GM19395 (cell line): ENCODE measurements at regions not wholly inside any gene's neighbourhood (a gene's known extent, or its start where the extent isn't known, plus 50 kb on each side); places are given as distances from the start of the nearest gene placed in this dataset.
"Not testable (repeated sequence)": the region's sequence is repeated elsewhere in the genome, so short reads cannot be mapped to it uniquely, and the experiment has no call there.

Experiments
- ATAC-seq: cut with Tn5 transposase; IDR thresholded peaks from one replicate; pipeline ENCODE4 v1.9.1; 2021; ENCODE audit warnings: mild to moderate bottlenecking, moderate library complexity; ENCODE audit not compliant: unreplicated experiment

DNA sequence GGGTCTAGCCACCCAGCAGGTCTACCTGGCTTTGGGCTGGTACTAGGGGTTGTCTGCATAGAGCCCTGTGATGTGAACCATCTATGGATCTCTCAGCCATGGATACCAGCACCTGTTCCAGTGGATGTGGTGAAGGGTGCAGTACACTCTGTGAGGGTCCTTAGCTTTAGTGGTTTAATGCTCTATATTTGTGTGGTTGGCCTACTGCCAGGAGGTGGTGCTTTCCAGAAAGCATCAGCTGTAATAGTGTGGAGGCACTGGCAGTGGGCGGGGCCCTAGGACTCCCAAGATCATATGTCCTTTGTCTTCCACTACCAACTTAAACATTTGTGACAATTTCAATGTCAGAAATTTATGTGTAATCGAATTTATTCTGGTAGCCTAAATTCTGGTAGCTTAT is 1065.1 kb downstream of the RPIA start:
- not testable (repeated sequence) for ATAC-seq

DNA sequence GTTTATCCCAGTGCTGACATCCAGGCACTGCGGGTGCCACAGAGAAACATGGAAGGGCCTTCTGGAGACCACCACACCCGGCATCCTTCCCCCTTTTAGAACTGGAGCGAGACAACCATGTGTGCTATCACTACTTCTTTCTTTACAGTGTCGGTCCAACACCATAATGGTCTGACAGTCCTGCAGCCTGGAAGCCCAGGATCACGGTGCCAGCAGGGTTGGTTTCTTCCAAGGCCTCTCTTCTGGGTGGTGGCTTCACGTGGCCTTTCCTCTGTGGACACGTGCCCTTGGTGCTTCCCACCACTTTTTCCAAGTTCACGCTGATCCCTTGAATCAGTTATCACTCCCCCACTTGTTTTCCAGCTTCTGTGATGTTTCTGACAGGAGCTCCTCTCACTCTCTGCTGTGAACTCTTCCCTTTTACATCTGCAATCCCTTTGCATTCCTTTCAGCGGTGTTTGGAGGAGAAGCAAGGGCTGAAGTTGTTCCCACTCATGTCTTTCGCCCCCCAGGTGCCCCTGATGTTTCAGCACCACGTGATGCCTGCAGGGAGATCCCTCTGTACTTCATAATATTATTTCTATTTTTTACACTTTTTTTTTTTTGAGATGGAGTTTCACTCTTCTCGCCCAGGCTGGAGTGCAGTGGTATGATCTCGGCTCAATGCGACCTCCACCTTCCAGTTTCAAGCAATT is 1067.0 kb downstream of the RPIA start:
- ATAC-seq = not testable (repeated sequence)

DNA sequence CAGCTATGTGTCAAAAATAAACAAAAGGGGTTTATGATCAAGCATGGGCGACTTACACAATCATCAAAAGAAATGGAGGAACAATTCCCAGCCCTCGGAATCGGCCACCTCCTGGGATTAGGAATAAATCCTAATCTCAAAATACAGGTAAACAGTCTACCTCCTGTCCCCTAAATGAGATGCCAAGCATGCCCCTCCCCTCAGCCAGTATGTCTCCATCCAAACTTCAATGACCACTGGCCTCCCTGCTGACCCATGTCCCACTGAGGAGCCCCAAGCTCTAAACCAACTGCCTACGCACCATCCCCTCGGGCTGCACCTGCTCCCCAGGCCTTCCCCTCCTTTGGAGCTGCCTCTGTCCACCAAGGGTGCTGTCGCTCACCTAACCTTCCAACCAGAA is 1069.3 kb downstream of the RPIA start:
- not testable (repeated sequence) for ATAC-seq

GRCh38 chr2:89761171-89761570 is 1069.7 kb downstream of the RPIA start:
- not testable (repeated sequence) for ATAC-seq

GRCh38 chr2:89761863-89762262 is 1070.4 kb downstream of the RPIA start:
- not testable (repeated sequence) for ATAC-seq

GRCh38 chr2:89762461-89763253 is 1071.2 kb downstream of the RPIA start:
- not testable (repeated sequence) for ATAC-seq

DNA sequence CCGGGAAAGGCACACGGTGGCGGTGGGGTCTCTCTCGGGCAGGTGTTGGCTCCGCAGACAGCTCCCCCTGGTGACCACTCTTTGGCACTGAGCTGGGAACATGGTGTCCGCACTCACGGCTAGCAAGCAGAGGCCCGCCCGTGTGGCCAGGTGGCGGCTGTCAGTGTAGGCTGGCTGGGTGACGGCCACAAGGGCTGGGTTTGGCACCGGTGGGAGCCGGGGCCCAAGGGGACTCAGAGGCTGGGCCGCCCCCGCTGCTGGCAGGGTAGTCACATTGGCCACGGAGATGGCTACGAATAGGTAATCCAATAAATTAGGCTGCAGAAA is 1071.7 kb downstream of the RPIA start:
- ATAC-seq = no peak

- ATAC-seq = no peak
Measured at GRCh38 chr2:89763581-89764485, 1072.4 kb downstream of the RPIA start.

DNA sequence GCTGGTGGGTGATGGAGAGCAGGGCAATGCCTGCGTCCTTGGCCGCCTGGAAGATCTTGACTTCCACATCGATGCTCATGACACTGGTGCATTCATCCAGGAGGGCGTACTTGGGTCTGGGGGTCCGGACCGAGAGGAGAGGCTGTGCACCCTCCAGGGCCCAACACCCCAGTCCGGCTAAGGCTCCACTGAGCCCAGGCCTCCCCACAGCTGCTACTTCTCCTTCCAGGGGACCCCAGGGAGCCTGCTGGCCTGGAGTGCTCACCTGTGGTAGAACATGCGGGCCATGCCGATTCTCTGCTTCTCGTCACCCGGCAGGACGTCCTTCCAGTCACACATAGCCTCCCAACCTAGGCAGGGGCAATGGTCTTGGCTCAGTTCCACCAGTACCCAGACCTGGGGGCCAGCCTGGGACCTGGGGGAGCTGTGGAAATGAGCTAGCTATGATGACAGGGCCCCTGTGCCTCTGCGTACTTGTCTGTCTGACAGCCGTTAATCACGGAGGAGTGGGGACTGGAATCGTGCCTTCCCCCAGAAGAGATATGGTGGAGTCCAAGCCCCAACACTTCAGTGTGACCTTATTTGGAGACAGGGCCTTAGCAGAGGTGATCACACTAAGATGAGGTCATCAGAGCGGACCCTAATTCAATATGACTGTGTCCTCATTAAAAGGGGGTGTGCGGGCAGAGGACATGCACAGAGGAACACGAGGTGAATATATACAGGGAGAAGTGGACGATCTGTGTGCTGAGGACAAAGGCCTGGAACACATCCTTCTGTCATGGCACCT is 1073.3 kb downstream of the RPIA start:
- not testable (repeated sequence) for ATAC-seq

DNA sequence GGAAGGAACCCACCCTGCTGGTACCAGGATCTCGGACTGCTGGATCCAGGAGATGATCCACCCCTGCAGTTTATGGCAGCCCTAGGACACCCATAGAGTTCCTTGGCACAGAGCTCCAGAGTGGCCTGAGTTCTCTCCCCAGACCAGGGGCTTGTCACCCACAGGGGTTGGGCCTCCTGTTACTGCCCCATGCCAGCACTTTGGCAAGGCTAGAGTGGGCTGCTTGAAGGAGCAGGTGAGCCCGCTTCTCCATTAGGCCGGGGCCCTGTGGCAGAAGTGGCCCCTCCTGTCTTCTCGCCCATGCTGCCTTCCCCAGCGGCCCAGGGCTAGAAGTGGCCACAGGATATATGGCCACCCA is 1073.9 kb downstream of the RPIA start:
- ATAC-seq = not testable (repeated sequence)

- ATAC-seq = not testable (repeated sequence)
Measured at GRCh38 chr2:89766141-89766990, 1074.9 kb downstream of the RPIA start.

DNA sequence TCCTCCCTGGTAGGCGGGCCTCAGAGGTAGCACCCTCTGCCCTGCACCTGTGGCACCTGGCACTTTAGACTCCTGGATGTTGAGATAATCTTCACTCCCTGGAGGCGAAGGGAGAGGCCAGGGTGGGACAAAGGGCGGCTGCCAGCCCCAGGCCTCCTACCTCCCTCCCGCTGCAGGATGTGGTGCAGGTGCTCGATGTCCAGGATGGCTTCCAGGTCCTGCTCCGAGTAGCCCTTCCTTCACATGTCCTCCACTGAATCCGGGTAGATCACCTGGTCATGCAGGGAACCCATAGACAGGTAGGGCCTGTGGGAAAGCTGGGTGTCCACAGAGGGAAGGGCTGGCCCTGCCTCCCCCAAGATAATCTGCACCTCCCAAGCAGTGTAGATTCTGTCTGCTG is 1075.6 kb downstream of the RPIA start:
- not testable (repeated sequence) for ATAC-seq

DNA sequence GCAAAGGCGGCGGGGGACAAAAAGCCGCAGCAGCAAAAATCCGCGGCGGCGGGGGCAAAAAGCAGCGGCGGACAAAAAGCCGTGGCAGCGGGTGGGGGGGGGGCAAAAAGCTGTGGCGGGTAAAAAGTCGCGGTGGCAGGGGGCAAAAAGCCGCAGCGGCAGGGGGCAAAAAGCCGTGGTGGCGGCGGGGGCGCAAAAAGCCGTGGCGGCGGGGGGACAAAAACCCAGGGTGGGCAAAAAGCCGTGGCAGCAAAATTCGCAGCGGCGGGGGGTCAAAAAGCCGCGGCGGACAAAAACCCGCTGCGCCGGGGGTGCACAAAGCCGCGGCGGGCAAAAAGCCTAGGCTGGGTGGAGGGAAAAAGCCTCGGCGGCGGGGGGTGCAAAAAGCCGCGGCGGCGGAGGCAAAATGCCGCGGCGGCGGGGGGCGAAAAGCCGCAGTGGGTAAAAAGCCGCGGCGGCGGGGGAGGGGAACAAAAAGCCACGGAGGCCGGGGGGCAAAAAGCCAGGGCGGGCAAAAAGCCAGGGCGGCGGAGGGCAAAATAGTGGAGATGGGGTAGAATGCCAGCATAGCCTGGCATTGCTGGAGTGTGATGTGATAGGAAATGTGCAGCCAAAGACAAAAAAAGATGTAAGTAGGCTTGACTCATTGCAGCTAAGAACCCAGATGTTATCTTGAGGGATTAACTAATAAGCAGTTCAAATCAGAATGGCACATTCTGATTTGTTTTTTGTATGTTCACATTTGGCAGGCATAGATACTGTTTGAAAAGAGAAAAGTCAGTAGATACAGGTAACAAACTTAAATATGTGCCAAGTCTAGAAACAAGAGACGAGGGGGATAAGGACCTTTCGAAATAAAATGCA is 1076.3 kb downstream of the RPIA start:
- ATAC-seq = no peak

- no peak for ATAC-seq
Measured at GRCh38 chr2:89775885-89776284, 1084.4 kb downstream of the RPIA start.

GRCh38 chr2:89780318-89780717 is 1088.8 kb downstream of the RPIA start:
- no peak for ATAC-seq

GRCh38 chr2:89781962-89782361 is 1090.5 kb downstream of the RPIA start:
- ATAC-seq = no peak

- ATAC-seq = no peak
Measured at GRCh38 chr2:89784960-89785359, 1093.5 kb downstream of the RPIA start.

DNA sequence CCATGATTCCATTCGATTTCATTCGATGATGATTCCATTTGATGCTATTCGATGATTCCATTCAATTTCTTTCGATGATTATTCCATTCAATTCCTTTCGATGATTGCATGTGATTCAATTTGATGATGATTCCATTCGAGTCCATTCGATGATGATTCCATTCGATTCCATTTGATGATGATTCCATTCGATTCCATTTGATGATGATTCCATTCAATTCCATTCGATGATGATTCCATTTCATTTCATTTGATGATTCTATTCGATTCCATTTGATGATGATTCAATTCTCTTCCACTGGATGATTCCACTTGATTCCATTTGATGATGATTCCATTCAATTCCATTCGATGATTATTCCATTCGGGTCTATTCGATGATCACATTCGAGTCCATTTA is 1094.1 kb downstream of the RPIA start:
- not testable (repeated sequence) for ATAC-seq

DNA sequence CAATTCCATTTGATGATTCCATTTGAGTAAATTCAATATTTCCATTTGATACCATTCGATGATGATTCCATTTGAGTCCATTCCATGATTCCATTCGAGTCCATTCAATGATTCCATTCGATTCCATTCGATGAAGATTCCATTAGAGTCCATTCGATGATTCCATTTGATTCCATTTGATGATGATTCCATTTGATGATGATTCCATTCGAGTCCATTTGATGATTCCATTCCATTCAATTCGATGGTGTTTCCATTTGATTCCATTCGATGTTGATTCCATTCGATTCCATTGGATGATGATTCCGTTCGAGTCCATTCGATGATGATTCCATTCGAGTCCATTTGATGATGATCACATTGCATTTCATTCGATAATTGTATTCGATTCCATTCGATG is 1095.2 kb downstream of the RPIA start:
- not testable (repeated sequence) for ATAC-seq
